HEK293 (cell line): ENCODE measurements at regions not wholly inside any gene's neighbourhood (a gene's known extent, or its start where the extent isn't known, plus 50 kb on each side); places are given as distances from the start of the nearest gene placed in this dataset.

Experiments
- CTCF ChIA-PET: fragments of 350-600 bp; formaldehyde crosslinking; extraction: SDS; loops from one replicate; lab custom pipeline; 2021; ENCODE audit warnings: antibody characterized with exemption; lab: Yijun Ruan, JAX
- POLR2A ChIA-PET: fragments of 300-600 bp; formaldehyde crosslinking; extraction: SDS; loops from one replicate; lab custom pipeline; 2020; ENCODE audit warnings: antibody characterized with exemption, inconsistent platforms; lab: Yijun Ruan, JAX
- H3K27ac ChIP-seq: fragments of 200-500 bp; sonication (Bioruptor generic); 2 replicates; pipeline ENCODE4 v1.5.1; 2014; ENCODE audit warnings: low read depth, low read length, control low read depth, inconsistent platforms; ENCODE audit errors: extremely low read depth
- H3K36me3 ChIP-seq, 2 experiments: fragments of 200-500 bp in 1 of 2; sonication (Bioruptor generic) in 1 of 2; 1 replicate in 1 of 2; 2 replicates in 1 of 2; pipeline ENCODE4 v1.5.1; 2014 to 2017; ENCODE audit warnings: inconsistent platforms in 2 of 2, low read length in 2 of 2; ENCODE audit not compliant: control insufficient read depth in 2 of 2, insufficient read depth in 1 of 2
- H3K4me1 ChIP-seq: fragments of 200-500 bp; sonication (Bioruptor generic); 2 replicates; pipeline ENCODE4 v1.5.1; 2014; ENCODE audit warnings: mild to moderate bottlenecking, low read length, inconsistent platforms; ENCODE audit not compliant: control insufficient read depth, insufficient read depth
- H3K4me3 ChIP-seq: 2 replicates; pipeline ENCODE4 v1.5.1; 2011; ENCODE audit warnings: low read depth, mild to moderate bottlenecking, control low read depth, low read length, moderate library complexity
- H3K9me3 ChIP-seq: fragments of 200-500 bp; sonication (Bioruptor generic); 2 replicates; pipeline ENCODE4 v1.5.1; 2014; ENCODE audit warnings: low read depth, low read length, inconsistent platforms; ENCODE audit not compliant: control insufficient read depth, insufficient read depth
- GLI2 ChIP-seq: fragments of 450-650 bp; formaldehyde crosslinking; IDR thresholded peaks from 2 replicates; pipeline ENCODE4; 2017; ENCODE audit warnings: missing biosample characterization, missing genetic modification characterization, low read depth, borderline replicate concordance
- IKZF3 ChIP-seq: fragments of 450-650 bp; IDR thresholded peaks from 2 replicates; pipeline ENCODE4 v1.5.0; 2018; ENCODE audit warnings: missing biosample characterization, mild to moderate bottlenecking, missing genetic modification characterization, moderate library complexity
- KLF8 ChIP-seq: fragments of 450-650 bp; formaldehyde crosslinking; IDR thresholded peaks from 2 replicates; pipeline ENCODE4 v1.5.1; 2016; ENCODE audit warnings: missing biosample characterization, missing genetic modification characterization
- SETDB1 ChIP-seq: IDR thresholded peaks from one replicate; pipeline ENCODE4 v1.6.1; 2017; ENCODE audit warnings: mild to moderate bottlenecking, low read length, moderate library complexity, mixed read lengths; ENCODE audit not compliant: insufficient read length
- TSHZ1 ChIP-seq: fragments of 450-650 bp; formaldehyde crosslinking; IDR thresholded peaks from 2 replicates; pipeline ENCODE4 v1.5.1; 2016; ENCODE audit warnings: missing biosample characterization, missing genetic modification characterization, borderline replicate concordance
- ZBTB1 ChIP-seq: fragments of 450-650 bp; formaldehyde crosslinking; IDR thresholded peaks from 2 replicates; pipeline ENCODE4 v1.5.1; 2016; ENCODE audit warnings: missing biosample characterization, missing genetic modification characterization
- ZBTB26 ChIP-seq: fragments of 450-650 bp; formaldehyde crosslinking; optimal IDR thresholded peaks from 2 replicates; pipeline ENCODE3; 2016; ENCODE audit warnings: missing biosample characterization, mild to moderate bottlenecking, missing genetic modification characterization
- ZBTB8A ChIP-seq: fragments of 450-650 bp; formaldehyde crosslinking; IDR thresholded peaks from 2 replicates; pipeline ENCODE4 v1.5.1; 2016; ENCODE audit warnings: missing biosample characterization, missing genetic modification characterization
- ZIC2 ChIP-seq: fragments of 450-650 bp; formaldehyde crosslinking; IDR thresholded peaks from 2 replicates; pipeline ENCODE4 v1.5.1; 2016; ENCODE audit warnings: missing biosample characterization, missing genetic modification characterization
- ZNF10 ChIP-seq: fragments of 450-650 bp; formaldehyde crosslinking; IDR thresholded peaks from 2 replicates; pipeline ENCODE4 v1.5.1; 2017; ENCODE audit warnings: missing biosample characterization, missing genetic modification characterization
- ZNF114 ChIP-seq: fragments of 450-650 bp; formaldehyde crosslinking; IDR thresholded peaks from 2 replicates; pipeline ENCODE4 v1.5.0; 2017; ENCODE audit warnings: missing biosample characterization, missing genetic modification characterization
- ZNF280C ChIP-seq: fragments of 450-650 bp; formaldehyde crosslinking; IDR thresholded peaks from 2 replicates; pipeline ENCODE4 v1.5.1; 2016; ENCODE audit warnings: missing biosample characterization, missing genetic modification characterization
- ZNF394 ChIP-seq: fragments of 450-650 bp; formaldehyde crosslinking; IDR thresholded peaks from 2 replicates; pipeline ENCODE4 v1.5.1; 2016; ENCODE audit warnings: missing biosample characterization, missing genetic modification characterization, mild to moderate bottlenecking, moderate library complexity, borderline replicate concordance
- ZNF398 ChIP-seq: fragments of 450-650 bp; formaldehyde crosslinking; IDR thresholded peaks from 2 replicates; pipeline ENCODE4 v1.5.1; 2017; ENCODE audit warnings: missing biosample characterization, missing genetic modification characterization
- ZNF529 ChIP-seq: fragments of 450-650 bp; formaldehyde crosslinking; IDR thresholded peaks from 2 replicates; pipeline ENCODE4 v1.5.1; 2017; ENCODE audit warnings: missing genetic modification characterization, missing biosample characterization; ENCODE audit not compliant: insufficient replicate concordance
- ZNF548 ChIP-seq: fragments of 450-650 bp; formaldehyde crosslinking; IDR thresholded peaks from 2 replicates; pipeline ENCODE4 v1.5.1; 2016; ENCODE audit warnings: missing biosample characterization, missing genetic modification characterization
- ZNF549 ChIP-seq: fragments of 450-650 bp; IDR thresholded peaks from 2 replicates; pipeline ENCODE4 v1.5.1; 2018; ENCODE audit warnings: missing biosample characterization, missing genetic modification characterization, mild to moderate bottlenecking, inconsistent platforms, moderate library complexity
- ZNF596 ChIP-seq: fragments of 450-650 bp; IDR thresholded peaks from 2 replicates; pipeline ENCODE4 v1.5.0; 2018; ENCODE audit warnings: missing biosample characterization, mild to moderate bottlenecking, missing genetic modification characterization, moderate library complexity
- ZNF664 ChIP-seq: fragments of 450-650 bp; formaldehyde crosslinking; IDR thresholded peaks from 2 replicates; pipeline ENCODE4 v1.5.1; 2016; ENCODE audit warnings: missing biosample characterization, missing genetic modification characterization
- ZSCAN5A ChIP-seq: fragments of 450-650 bp; formaldehyde crosslinking; IDR thresholded peaks from 2 replicates; pipeline ENCODE4 v1.5.1; 2016; ENCODE audit warnings: missing biosample characterization, missing genetic modification characterization
- TF ChIP-seq, protein P1 (sequence below): fragments of 450-650 bp; IDR thresholded peaks from 2 replicates; pipeline ENCODE4 v1.5.1; 2018; ENCODE audit warnings: missing biosample characterization, mild to moderate bottlenecking, missing genetic modification characterization

DNA sequence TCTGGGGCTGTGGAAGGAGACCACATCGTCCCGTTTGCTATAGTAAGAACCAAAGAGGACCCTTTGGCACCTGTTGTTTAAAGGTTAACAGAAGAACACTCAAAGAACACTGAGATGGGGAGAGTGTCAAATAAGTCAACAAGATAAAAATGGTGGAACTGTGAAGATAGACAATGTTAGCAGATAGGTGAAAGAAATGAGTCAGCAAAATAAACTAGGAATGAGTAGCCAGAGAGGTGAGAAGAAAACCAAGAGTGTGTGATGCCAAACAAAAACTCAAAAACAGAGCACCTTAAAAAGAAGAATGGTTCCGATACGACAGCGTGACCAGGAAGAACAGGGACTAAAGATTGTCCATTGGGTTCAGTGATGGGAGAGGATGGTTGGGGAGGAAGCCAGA, 74.7 kb upstream of the PIWIL1 start:
- no peak for TF ChIP-seq ZNF394 (tag by site-specific recombination)
- TF ChIP-seq ZBTB26 (tag by site-specific recombination) = no peak
- TF ChIP-seq ZNF280C = no peak
- TF ChIP-seq ZNF549 (tag by site-specific recombination) = no peak
- no peak for TF ChIP-seq ZBTB8A
- TF ChIP-seq ZNF529 (tag by site-specific recombination) = no peak
- no peak for TF ChIP-seq ZNF548
- no peak for TF ChIP-seq ZNF10
- no peak for TF ChIP-seq ZSCAN5A (tag by site-specific recombination)
- no peak for TF ChIP-seq GLI2 (tag by site-specific recombination)
- TF ChIP-seq IKZF3 (tag by site-specific recombination) = no peak
- TF ChIP-seq ZNF664 = no peak
- Histone ChIP-seq H3K27ac (no peak overlapping the region), H3K36me3 (no peaks in the 10 kb centered on the region), H3K4me1 (no peaks in the 10 kb centered on the region), H3K9me3 (no peaks in the 10 kb centered on the region), H3K4me3 (no peak overlapping the region)
- CTCF ChIA-PET = no interaction called here
- POLR2A ChIA-PET = no interaction called here

GRCh38 chr12:130263996-130264395, 73.7 kb upstream of the PIWIL1 start:
- no peak overlapping the region for H3K4me3 ChIP-seq
- H3K36me3 ChIP-seq = no peaks in the 10 kb centered on the region
- TF ChIP-seq IKZF3 (tag by site-specific recombination) (no peak), ZNF114 (tag by site-specific recombination) (no peak), ZBTB8A (no peak)
- TF ChIP-seq, protein P1, sequence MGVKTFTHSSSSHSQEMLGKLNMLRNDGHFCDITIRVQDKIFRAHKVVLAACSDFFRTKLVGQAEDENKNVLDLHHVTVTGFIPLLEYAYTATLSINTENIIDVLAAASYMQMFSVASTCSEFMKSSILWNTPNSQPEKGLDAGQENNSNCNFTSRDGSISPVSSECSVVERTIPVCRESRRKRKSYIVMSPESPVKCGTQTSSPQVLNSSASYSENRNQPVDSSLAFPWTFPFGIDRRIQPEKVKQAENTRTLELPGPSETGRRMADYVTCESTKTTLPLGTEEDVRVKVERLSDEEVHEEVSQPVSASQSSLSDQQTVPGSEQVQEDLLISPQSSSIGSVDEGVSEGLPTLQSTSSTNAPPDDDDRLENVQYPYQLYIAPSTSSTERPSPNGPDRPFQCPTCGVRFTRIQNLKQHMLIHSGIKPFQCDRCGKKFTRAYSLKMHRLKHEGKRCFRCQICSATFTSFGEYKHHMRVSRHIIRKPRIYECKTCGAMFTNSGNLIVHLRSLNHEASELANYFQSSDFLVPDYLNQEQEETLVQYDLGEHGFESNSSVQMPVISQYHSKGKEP (tag by site-specific recombination) = no peak
- H3K4me1 ChIP-seq = no peaks in the 10 kb centered on the region
- no peaks in the 10 kb centered on the region for H3K9me3 ChIP-seq
- ChIA-PET POLR2A (no interaction called here), CTCF (no interaction called here)
- no peak overlapping the region for H3K27ac ChIP-seq

- POLR2A ChIA-PET = no interaction called here
- no peaks in the 10 kb centered on the region for H3K36me3 ChIP-seq
- H3K4me3 ChIP-seq = no peak overlapping the region
- CTCF ChIA-PET = no interaction called here
- TF ChIP-seq ZBTB1 (tag by site-specific recombination) = no peak
- no peak for TF ChIP-seq ZIC2 (tag by site-specific recombination)
- TF ChIP-seq ZNF398 (tag by site-specific recombination) = no peak
- no peak for TF ChIP-seq KLF8 (tag by site-specific recombination)
- TF ChIP-seq ZNF549 (tag by site-specific recombination) = no peak
- no peak for TF ChIP-seq TSHZ1 (tag by site-specific recombination)
- no peak for TF ChIP-seq ZNF596
- TF ChIP-seq SETDB1 = no peak
- no peaks in the 10 kb centered on the region for H3K4me1 ChIP-seq
- no peaks in the 10 kb centered on the region for H3K9me3 ChIP-seq
- H3K27ac ChIP-seq = no peak overlapping the region
Measured at GRCh38 chr12:130266751-130267150, 70.9 kb upstream of the PIWIL1 start.
